NCI-H748 (cell line): ENCODE measurements at regions not wholly inside any gene's neighbourhood (a gene's known extent, or its start where the extent isn't known, plus 50 kb on each side); places are given as distances from the start of the nearest gene placed in this dataset.
"Not testable (repeated sequence)": the region's sequence is repeated elsewhere in the genome, so short reads cannot be mapped to it uniquely, and the experiment has no call there.

Experiments used
- DNase-seq: peaks from one replicate; lab custom pipeline; 2025; ENCODE audit not compliant: unreplicated experiment; lab: John Stamatoyannopoulos, UW

- DNase-seq, result no peak
Measured at GRCh38 chr3:194032828-194033435, 103.0 kb upstream of the HES1 start.

GRCh38 chr3:194034346-194035336 lies 101.3 kb upstream of the HES1 start:
- no peak for DNase-seq

GRCh38 chr3:194035406-194036138 lies 100.4 kb upstream of the HES1 start:
- no peak for DNase-seq

GRCh38 chr3:194036842-194037241 lies 99.1 kb upstream of the HES1 start:
- no peak for DNase-seq

- not testable (repeated sequence) for DNase-seq
Measured at GRCh38 chr3:194038346-194038745, 97.6 kb upstream of the HES1 start.

- DNase-seq, result no peak
Measured at GRCh38 chr3:194038960-194039359, 97.0 kb upstream of the HES1 start.

- DNase-seq, result no peak
Measured at GRCh38 chr3:194040516-194041273, 95.3 kb upstream of the HES1 start.

GRCh38 chr3:194042927-194043326 lies 93.0 kb upstream of the HES1 start:
- DNase-seq, result no peak

GRCh38 chr3:194043516-194043915 lies 92.4 kb upstream of the HES1 start:
- no peak for DNase-seq

- DNase-seq, result no peak
Measured at GRCh38 chr3:194045289-194045688, 90.7 kb upstream of the HES1 start.

GRCh38 chr3:194045919-194046318 lies 90.0 kb upstream of the HES1 start:
- no peak for DNase-seq

GRCh38 chr3:194046531-194046930 lies 89.4 kb upstream of the HES1 start:
- DNase-seq, result no peak

- peak; percentile 22 for DNase-seq
Measured at GRCh38 chr3:194046995-194047645, 88.8 kb upstream of the HES1 start.

GRCh38 chr3:194049394-194049793 lies 86.6 kb upstream of the HES1 start:
- no peak for DNase-seq

GRCh38 chr3:194050782-194051320 lies 85.1 kb upstream of the HES1 start:
- DNase-seq, result no peak

GRCh38 chr3:194051366-194052149 lies 84.4 kb upstream of the HES1 start:
- peak; percentile 96 for DNase-seq

GRCh38 chr3:194053136-194053535 lies 82.8 kb upstream of the HES1 start:
- no peak for DNase-seq

GRCh38 chr3:194054016-194054415 lies 81.9 kb upstream of the HES1 start:
- DNase-seq, result no peak

- DNase-seq, result no peak
Measured at GRCh38 chr3:194054540-194054939, 81.4 kb upstream of the HES1 start.
